OCI-LY1 (cell line): ENCODE measurements at regions not wholly inside any gene's neighbourhood (a gene's known extent, or its start where the extent isn't known, plus 50 kb on each side); places are given as distances from the start of the nearest gene placed in this dataset.

Experiments used
- H2AFZ ChIP-seq: fragments of 200-600 bp; sonication (generic), shearing (Covaris generic); 2 replicates; pipeline ENCODE4 v1.6.0; 2014; ENCODE audit warnings: antibody characterized with exemption, mild to moderate bottlenecking, low read length
- H3F3A ChIP-seq: fragments of 200-600 bp; sonication (generic), shearing (Covaris generic); 2 replicates; pipeline ENCODE4 v1.6.0; 2014; ENCODE audit warnings: mild to moderate bottlenecking, antibody characterized with exemption, low read length, moderate library complexity; ENCODE audit not compliant: insufficient read depth
- H3K27ac ChIP-seq: fragments of 200-600 bp; sonication (generic); 2 replicates; pipeline ENCODE4 v1.5.1; 2014; ENCODE audit warnings: low read length, mixed run types, mild to moderate bottlenecking, low read depth; ENCODE audit not compliant: poor library complexity, severe bottlenecking
- H3K27me3 ChIP-seq: fragments of 200-600 bp; sonication (generic); 2 replicates; pipeline ENCODE4 v1.6.0; 2014; ENCODE audit warnings: antibody characterized with exemption, mild to moderate bottlenecking, low read length, moderate library complexity; ENCODE audit not compliant: insufficient read depth
- H3K36me3 ChIP-seq: fragments of 200-600 bp; sonication (generic); 2 replicates; pipeline ENCODE4 v1.6.1; 2014; ENCODE audit warnings: mild to moderate bottlenecking, antibody characterized with exemption, low read length, moderate library complexity, mixed read lengths; ENCODE audit not compliant: insufficient read depth
- H3K4me1 ChIP-seq: fragments of 200-600 bp; sonication (generic); 2 replicates; pipeline ENCODE4 v1.5.1; 2014; ENCODE audit warnings: mild to moderate bottlenecking, low read length, moderate library complexity; ENCODE audit not compliant: insufficient read depth, severe bottlenecking
- H3K4me2 ChIP-seq: fragments of 200-600 bp; sonication (generic), shearing (Covaris generic); 2 replicates; pipeline ENCODE4 v1.6.1; 2014; ENCODE audit warnings: low read length
- H3K4me3 ChIP-seq: fragments of 200-600 bp; sonication (generic); 2 replicates; pipeline ENCODE4 v1.5.1; 2014; ENCODE audit warnings: low read length, low read depth, mild to moderate bottlenecking, mixed read lengths; ENCODE audit not compliant: poor library complexity, severe bottlenecking
- H3K79me2 ChIP-seq: fragments of 200-600 bp; shearing (Covaris generic); 2 replicates; pipeline ENCODE4 v1.6.1; 2016; ENCODE audit warnings: mixed run types, low read length, mixed read lengths; ENCODE audit not compliant: insufficient read depth
- H3K9ac ChIP-seq: fragments of 200-600 bp; sonication (generic), shearing (Covaris generic); 2 replicates; pipeline ENCODE4 v1.6.1; 2014; ENCODE audit warnings: mild to moderate bottlenecking, low read length, mixed read lengths
- H3K9me2 ChIP-seq: fragments of 200-600 bp; sonication (generic), shearing (Covaris generic); 2 replicates; pipeline ENCODE4 v1.6.1; 2014; ENCODE audit warnings: low read depth, mild to moderate bottlenecking, low read length, mixed read lengths
- H3K9me3 ChIP-seq: fragments of 200-600 bp; shearing (Covaris generic); 2 replicates; pipeline ENCODE4 v1.6.1; 2014; ENCODE audit warnings: low read length, mixed read lengths
- H4K20me1 ChIP-seq: fragments of 200-600 bp; sonication (generic), shearing (Covaris generic); 2 replicates; pipeline ENCODE4 v1.6.0; 2016; ENCODE audit warnings: mild to moderate bottlenecking, low read length; ENCODE audit not compliant: insufficient read depth
- EZH2 ChIP-seq: fragments of 200-600 bp; sonication (generic), shearing (Covaris generic); IDR thresholded peaks from 2 replicates; pipeline ENCODE4 v1.8.0; 2017; ENCODE audit warnings: borderline replicate concordance, mixed run types, mild to moderate bottlenecking, antibody characterized with exemption, low read length, moderate library complexity, mixed read lengths
- TF ChIP-seq, protein P1 (sequence below): fragments of 200-600 bp; sonication (generic), shearing (Covaris generic); IDR thresholded peaks from 2 replicates; pipeline ENCODE4 v1.5.1; 2017; ENCODE audit warnings: mild to moderate bottlenecking, antibody characterized with exemption, low read length, moderate library complexity, mixed read lengths

DNA sequence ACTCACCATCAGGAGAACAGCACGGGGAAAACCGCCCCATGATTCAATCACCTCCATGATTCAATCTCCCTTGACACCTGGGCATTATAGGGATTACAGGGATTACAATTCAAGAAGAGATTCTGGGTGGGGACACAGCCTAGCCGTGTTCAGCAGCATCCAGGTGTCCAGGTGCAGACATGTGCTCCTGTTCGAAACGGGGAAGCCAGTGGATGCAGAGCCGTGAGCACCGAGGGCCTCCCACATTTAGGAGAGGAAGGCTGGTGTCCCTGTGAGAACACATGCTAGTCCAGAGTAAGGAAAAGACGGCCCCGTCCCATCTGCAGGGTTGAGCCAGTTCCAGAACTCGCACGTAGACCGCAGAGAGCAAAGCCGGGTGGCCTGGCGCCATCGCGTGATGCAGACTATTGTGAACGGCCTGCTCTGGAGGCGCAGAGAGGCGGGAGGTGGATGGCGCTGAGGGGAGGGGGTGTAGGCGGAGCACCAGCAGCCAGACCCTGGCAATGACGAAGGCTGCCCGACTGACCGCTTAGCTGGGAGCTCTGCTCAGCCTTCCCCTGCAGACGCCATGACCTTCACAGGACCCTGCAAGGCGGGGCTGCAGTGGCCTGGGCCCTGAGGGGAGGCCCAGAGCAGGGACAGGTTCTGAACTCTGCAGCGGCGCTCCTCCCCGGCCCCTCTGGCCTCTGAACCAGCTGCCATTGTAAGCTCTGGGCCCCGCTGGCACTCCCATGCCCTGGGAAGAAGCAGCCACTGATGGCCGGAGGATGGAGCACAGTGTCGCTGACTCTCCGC, 141.6 kb upstream of the TCERG1L start:
- no peak overlapping the region for H2AFZ ChIP-seq
- no peaks in the 10 kb centered on the region for H3F3A ChIP-seq
- no peak overlapping the region for H3K4me3 ChIP-seq
- no peaks in the 10 kb centered on the region for H4K20me1 ChIP-seq
- no peak overlapping the region for H3K27ac ChIP-seq
- TF ChIP-seq EZH2: no peak
- TF ChIP-seq, protein P1, sequence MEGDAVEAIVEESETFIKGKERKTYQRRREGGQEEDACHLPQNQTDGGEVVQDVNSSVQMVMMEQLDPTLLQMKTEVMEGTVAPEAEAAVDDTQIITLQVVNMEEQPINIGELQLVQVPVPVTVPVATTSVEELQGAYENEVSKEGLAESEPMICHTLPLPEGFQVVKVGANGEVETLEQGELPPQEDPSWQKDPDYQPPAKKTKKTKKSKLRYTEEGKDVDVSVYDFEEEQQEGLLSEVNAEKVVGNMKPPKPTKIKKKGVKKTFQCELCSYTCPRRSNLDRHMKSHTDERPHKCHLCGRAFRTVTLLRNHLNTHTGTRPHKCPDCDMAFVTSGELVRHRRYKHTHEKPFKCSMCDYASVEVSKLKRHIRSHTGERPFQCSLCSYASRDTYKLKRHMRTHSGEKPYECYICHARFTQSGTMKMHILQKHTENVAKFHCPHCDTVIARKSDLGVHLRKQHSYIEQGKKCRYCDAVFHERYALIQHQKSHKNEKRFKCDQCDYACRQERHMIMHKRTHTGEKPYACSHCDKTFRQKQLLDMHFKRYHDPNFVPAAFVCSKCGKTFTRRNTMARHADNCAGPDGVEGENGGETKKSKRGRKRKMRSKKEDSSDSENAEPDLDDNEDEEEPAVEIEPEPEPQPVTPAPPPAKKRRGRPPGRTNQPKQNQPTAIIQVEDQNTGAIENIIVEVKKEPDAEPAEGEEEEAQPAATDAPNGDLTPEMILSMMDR: no peak
- H3K27me3 ChIP-seq: no peaks in the 10 kb centered on the region
- H3K4me2 ChIP-seq: no peak overlapping the region
- H3K79me2 ChIP-seq: no peaks in the 10 kb centered on the region
- no peaks in the 10 kb centered on the region for H3K9me2 ChIP-seq
- no peaks in the 10 kb centered on the region for H3K4me1 ChIP-seq
- no peak overlapping the region for H3K9ac ChIP-seq
- no peaks in the 10 kb centered on the region for H3K36me3 ChIP-seq
- no peaks in the 10 kb centered on the region for H3K9me3 ChIP-seq

DNA sequence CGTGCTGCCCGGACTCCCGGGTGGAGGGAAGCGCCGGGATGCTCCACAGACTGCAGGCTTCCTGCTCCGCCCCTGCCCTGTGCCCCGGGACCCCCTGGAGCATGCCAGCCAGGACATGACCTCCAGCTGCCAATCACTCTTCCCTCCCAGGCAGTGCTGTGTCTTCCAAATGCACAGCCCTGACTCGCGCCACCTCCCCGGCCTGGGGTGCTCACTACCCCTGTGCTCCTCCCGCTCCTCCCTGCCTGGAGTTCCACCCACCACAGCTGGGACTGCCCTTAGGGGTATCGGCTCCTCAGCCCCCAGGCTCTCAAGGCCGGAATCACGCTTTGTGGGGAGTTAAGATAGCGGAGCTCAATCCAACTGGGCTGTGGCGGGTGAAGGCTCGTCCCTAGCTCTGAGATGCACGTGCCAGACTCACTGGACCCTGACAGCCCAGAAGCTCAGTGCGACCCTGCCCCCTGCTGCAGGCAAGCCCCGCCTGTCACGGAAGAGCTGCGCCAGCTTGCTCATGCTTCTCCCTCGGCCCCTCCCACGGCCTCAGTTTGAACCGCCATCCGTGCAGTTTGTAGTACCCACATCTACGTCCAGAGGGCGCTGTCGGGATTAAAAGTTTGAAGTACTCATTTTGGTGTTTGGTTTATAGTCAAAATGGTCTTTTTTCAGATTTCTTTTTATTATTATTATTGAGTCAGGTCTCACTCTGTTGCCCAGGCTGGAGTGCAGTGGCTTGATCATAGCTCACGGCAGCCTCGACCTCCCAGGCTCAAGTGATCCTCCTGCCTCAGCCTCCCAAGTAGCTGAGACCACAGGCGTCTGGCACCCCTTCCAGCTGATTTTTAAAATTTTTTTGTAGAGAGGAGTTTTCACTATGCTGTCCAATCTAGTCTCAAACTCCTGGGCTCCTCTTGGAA, 142.5 kb upstream of the TCERG1L start:
- no peaks in the 10 kb centered on the region for H3K9me3 ChIP-seq
- no peaks in the 10 kb centered on the region for H4K20me1 ChIP-seq
- H3F3A ChIP-seq: no peaks in the 10 kb centered on the region
- no peaks in the 10 kb centered on the region for H3K79me2 ChIP-seq
- H3K4me1 ChIP-seq: no peaks in the 10 kb centered on the region
- no peak overlapping the region for H3K9ac ChIP-seq
- no peaks in the 10 kb centered on the region for H3K9me2 ChIP-seq
- no peak overlapping the region for H2AFZ ChIP-seq
- TF ChIP-seq, protein P1: peak; percentile 71
- TF ChIP-seq EZH2: no peak
- H3K27me3 ChIP-seq: no peaks in the 10 kb centered on the region
- no peak overlapping the region for H3K4me3 ChIP-seq
- H3K4me2 ChIP-seq: no peak overlapping the region
- no peaks in the 10 kb centered on the region for H3K36me3 ChIP-seq
- H3K27ac ChIP-seq: no peak overlapping the region

DNA sequence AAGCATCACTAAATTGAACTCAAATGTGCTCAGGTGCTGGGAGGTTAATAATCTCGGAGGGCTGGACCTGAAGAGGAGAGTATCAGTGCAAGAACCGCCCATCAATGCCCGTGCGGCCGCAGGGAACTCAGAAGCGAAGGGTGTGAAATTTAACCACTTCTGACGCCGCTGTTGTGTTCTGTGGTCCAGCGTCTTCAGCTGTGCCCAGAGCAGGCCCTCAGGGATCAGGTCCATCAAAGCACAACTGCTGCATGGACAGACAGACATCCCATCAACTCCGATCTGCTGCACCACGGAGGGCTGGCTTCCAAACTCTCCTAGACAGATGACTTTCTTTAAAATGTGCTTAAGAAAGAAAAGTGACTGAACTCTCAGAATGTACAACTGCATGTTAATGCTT, 144.9 kb upstream of the TCERG1L start:
- Histone ChIP-seq H3K9me2 (no peaks in the 10 kb centered on the region), H3K9ac (no peak overlapping the region), H3K27ac (no peak overlapping the region), H4K20me1 (no peaks in the 10 kb centered on the region), H3K4me2 (no peak overlapping the region), H3K79me2 (no peaks in the 10 kb centered on the region), H3K4me1 (no peaks in the 10 kb centered on the region), H3K36me3 (no peaks in the 10 kb centered on the region), H3K27me3 (no peaks in the 10 kb centered on the region), H3F3A (no peaks in the 10 kb centered on the region), H2AFZ (no peak overlapping the region), H3K4me3 (no peak overlapping the region), H3K9me3 (no peaks in the 10 kb centered on the region)
- TF ChIP-seq, protein P1: no peak
- no peak for TF ChIP-seq EZH2
